WTC11 (cell line): ENCODE measurements at regions not wholly inside any gene's neighbourhood (a gene's known extent, or its start where the extent isn't known, plus 50 kb on each side); places are given as distances from the start of the nearest gene placed in this dataset.

Experiments
- ATAC-seq: fragments of 200-7000 bp; cut with Tn5 transposase; 2 replicates; pipeline ENCODE4 v1.10.0; 2021; ENCODE audit warnings: mild to moderate bottlenecking, moderate library complexity
- CTCF ChIA-PET: fragments of 300-600 bp; sonication (Branson Sonifier 250); formaldehyde crosslinking; loops from one replicate; lab custom pipeline; 2021; ENCODE audit warnings: antibody characterized with exemption; lab: Charles Lee
- POLR2A ChIA-PET: fragments of 350-600 bp; sonication (Branson Sonifier 250); formaldehyde crosslinking; loops from one replicate; lab custom pipeline; 2021; ENCODE audit warnings: antibody characterized with exemption; lab: Charles Lee
- DNase-seq: peaks from one replicate; pipeline ENCODE4 v3.0.0; 2021; ENCODE audit warnings: low spot score
- H3K27ac Mint-ChIP-seq: 2 replicates; pipeline ENCODE4 v1.8.0; 2021; ENCODE audit warnings: mixed read lengths
- H3K27me3 Mint-ChIP-seq: 2 replicates; pipeline ENCODE4 v1.8.0; 2021; ENCODE audit warnings: low read depth, mild to moderate bottlenecking, moderate library complexity, mixed read lengths
- H3K36me3 Mint-ChIP-seq: 2 replicates; pipeline ENCODE4 v1.8.0; 2021; ENCODE audit warnings: mixed read lengths
- H3K4me1 Mint-ChIP-seq: 2 replicates; pipeline ENCODE4 v1.8.0; 2022; ENCODE audit warnings: mixed read lengths
- H3K4me3 Mint-ChIP-seq: 2 replicates; pipeline ENCODE4 v1.8.0; 2021; ENCODE audit warnings: mild to moderate bottlenecking, moderate library complexity, mixed read lengths
- H3K9me3 Mint-ChIP-seq: 2 replicates; pipeline ENCODE4 v1.8.0; 2021; ENCODE audit warnings: mixed read lengths
- ARID4B ChIP-seq: sonication (generic); formaldehyde crosslinking; IDR thresholded peaks from 2 replicates; pipeline ENCODE4 v1.8.0; 2023; ENCODE audit warnings: missing genetic modification reagents, mild to moderate bottlenecking, borderline replicate concordance
- ATF1 ChIP-seq: sonication (generic); formaldehyde crosslinking; IDR thresholded peaks from 2 replicates; pipeline ENCODE4 v1.8.1; 2023; ENCODE audit warnings: mild to moderate bottlenecking, moderate library complexity, missing genetic modification reagents
- CBFB ChIP-seq: sonication (generic); formaldehyde crosslinking; IDR thresholded peaks from 2 replicates; pipeline ENCODE4 v1.8.1; 2022; ENCODE audit warnings: mild to moderate bottlenecking, low read depth, missing genetic modification reagents
- CDX4 ChIP-seq: fragments of 250-450 bp; sonication (Bioruptor Pico); IDR thresholded peaks from 2 replicates; pipeline ENCODE4 v1.9.0; 2021; ENCODE audit warnings: moderate library complexity, mild to moderate bottlenecking, inconsistent platforms, borderline replicate concordance
- E2F1 ChIP-seq: sonication (generic); formaldehyde crosslinking; IDR thresholded peaks from 2 replicates; pipeline ENCODE4 v1.8.0; 2022; ENCODE audit warnings: mild to moderate bottlenecking, missing genetic modification reagents
- ESRRA ChIP-seq: sonication (generic); formaldehyde crosslinking; IDR thresholded peaks from 2 replicates; pipeline ENCODE4 v1.8.1; 2022; ENCODE audit warnings: mild to moderate bottlenecking, missing genetic modification reagents, borderline replicate concordance
- GTF2I ChIP-seq: fragments of 250-450 bp; sonication (Bioruptor Pico); conservative IDR thresholded peaks from 2 replicates; pipeline ENCODE4 v1.4.0; 2021; ENCODE audit warnings: mild to moderate bottlenecking
- JAZF1 ChIP-seq: fragments of 250-450 bp; sonication (Bioruptor Pico); IDR thresholded peaks from 2 replicates; pipeline ENCODE4 v1.9.0; 2021; ENCODE audit warnings: moderate library complexity, mild to moderate bottlenecking, inconsistent platforms
- JUN ChIP-seq: sonication (generic); formaldehyde crosslinking; IDR thresholded peaks from 2 replicates; pipeline ENCODE4 v1.8.0; 2023; ENCODE audit warnings: mild to moderate bottlenecking, missing genetic modification reagents
- MXD4 ChIP-seq: fragments of 250-450 bp; sonication (Bioruptor Pico); IDR thresholded peaks from 2 replicates; pipeline ENCODE4 v1.8.0; 2021; ENCODE audit warnings: mild to moderate bottlenecking, moderate library complexity, borderline replicate concordance
- RORB ChIP-seq: fragments of 250-450 bp; sonication (Bioruptor Pico); IDR thresholded peaks from 2 replicates; pipeline ENCODE4 v1.9.0; 2021; ENCODE audit warnings: mild to moderate bottlenecking
- SP1 ChIP-seq: sonication (generic); formaldehyde crosslinking; conservative IDR thresholded peaks from 2 replicates; pipeline ENCODE4 v1.8.1; 2022; ENCODE audit warnings: missing genetic modification reagents
- TCF7 ChIP-seq: sonication (generic); formaldehyde crosslinking; IDR thresholded peaks from 2 replicates; pipeline ENCODE4 v1.8.0; 2022; ENCODE audit warnings: mild to moderate bottlenecking, low read depth, missing genetic modification reagents, moderate library complexity
- USF1 ChIP-seq: sonication (generic); formaldehyde crosslinking; IDR thresholded peaks from 2 replicates; pipeline ENCODE4 v1.8.0; 2022; ENCODE audit warnings: mild to moderate bottlenecking, missing genetic modification reagents
- ZNF219 ChIP-seq: sonication (generic); formaldehyde crosslinking; IDR thresholded peaks from 2 replicates; pipeline ENCODE4 v1.8.0; 2023; ENCODE audit warnings: missing genetic modification reagents, mild to moderate bottlenecking, borderline replicate concordance
- ZNF232 ChIP-seq: sonication (generic); formaldehyde crosslinking; IDR thresholded peaks from 2 replicates; pipeline ENCODE4 v1.8.0; 2022; ENCODE audit warnings: mild to moderate bottlenecking, missing genetic modification reagents
- ZNF532 ChIP-seq: fragments of 250-450 bp; sonication (Bioruptor Pico); IDR thresholded peaks from 2 replicates; pipeline ENCODE4 v1.9.0; 2021; ENCODE audit warnings: mild to moderate bottlenecking, borderline replicate concordance
- TF ChIP-seq, protein P1 (sequence below): sonication (generic); formaldehyde crosslinking; IDR thresholded peaks from 2 replicates; pipeline ENCODE4 v1.8.0; 2022; ENCODE audit warnings: missing genetic modification reagents

GRCh38 chr9:82695704-82696103 is 367.2 kb downstream of the RASEF start (continued):
- no peak for TF ChIP-seq USF1 (CRISPR knock-in tag)
- TF ChIP-seq GTF2I (CRISPR knock-in tag), result no peak
- no peak for TF ChIP-seq TCF7 (CRISPR knock-in tag)
- TF ChIP-seq ZNF532, result no peak
- no peak for TF ChIP-seq ZNF232 (CRISPR knock-in tag)
- TF ChIP-seq JUN (CRISPR knock-in tag), result no peak
- TF ChIP-seq CBFB (CRISPR knock-in tag), result no peak
- TF ChIP-seq, protein P1, sequence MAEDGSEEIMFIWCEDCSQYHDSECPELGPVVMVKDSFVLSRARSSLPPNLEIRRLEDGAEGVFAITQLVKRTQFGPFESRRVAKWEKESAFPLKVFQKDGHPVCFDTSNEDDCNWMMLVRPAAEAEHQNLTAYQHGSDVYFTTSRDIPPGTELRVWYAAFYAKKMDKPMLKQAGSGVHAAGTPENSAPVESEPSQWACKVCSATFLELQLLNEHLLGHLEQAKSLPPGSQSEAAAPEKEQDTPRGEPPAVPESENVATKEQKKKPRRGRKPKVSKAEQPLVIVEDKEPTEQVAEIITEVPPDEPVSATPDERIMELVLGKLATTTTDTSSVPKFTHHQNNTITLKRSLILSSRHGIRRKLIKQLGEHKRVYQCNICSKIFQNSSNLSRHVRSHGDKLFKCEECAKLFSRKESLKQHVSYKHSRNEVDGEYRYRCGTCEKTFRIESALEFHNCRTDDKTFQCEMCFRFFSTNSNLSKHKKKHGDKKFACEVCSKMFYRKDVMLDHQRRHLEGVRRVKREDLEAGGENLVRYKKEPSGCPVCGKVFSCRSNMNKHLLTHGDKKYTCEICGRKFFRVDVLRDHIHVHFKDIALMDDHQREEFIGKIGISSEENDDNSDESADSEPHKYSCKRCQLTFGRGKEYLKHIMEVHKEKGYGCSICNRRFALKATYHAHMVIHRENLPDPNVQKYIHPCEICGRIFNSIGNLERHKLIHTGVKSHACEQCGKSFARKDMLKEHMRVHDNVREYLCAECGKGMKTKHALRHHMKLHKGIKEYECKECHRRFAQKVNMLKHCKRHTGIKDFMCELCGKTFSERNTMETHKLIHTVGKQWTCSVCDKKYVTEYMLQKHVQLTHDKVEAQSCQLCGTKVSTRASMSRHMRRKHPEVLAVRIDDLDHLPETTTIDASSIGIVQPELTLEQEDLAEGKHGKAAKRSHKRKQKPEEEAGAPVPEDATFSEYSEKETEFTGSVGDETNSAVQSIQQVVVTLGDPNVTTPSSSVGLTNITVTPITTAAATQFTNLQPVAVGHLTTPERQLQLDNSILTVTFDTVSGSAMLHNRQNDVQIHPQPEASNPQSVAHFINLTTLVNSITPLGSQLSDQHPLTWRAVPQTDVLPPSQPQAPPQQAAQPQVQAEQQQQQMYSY (CRISPR knock-in tag), result no peak

GRCh38 chr9:82706786-82707185 is 356.2 kb downstream of the RASEF start:
- Mint-ChIP-seq H3K27me3 (peaks cover 3% of the 10 kb centered on the region), H3K4me1 (peaks cover 20% of the 10 kb centered on the region), H3K4me3 (no peak overlapping the region)
- POLR2A ChIA-PET, result no interaction called here
- DNase-seq (no peak), ATAC-seq (peak; percentile 64)
- TF ChIP-seq ARID4B (CRISPR knock-in tag) (no peak), CDX4 (CRISPR knock-in tag) (no peak), ATF1 (no peak), E2F1 (CRISPR knock-in tag) (no peak), ZNF219 (no peak), RORB (no peak), MXD4 (CRISPR knock-in tag) (no peak), JAZF1 (no peak), SP1 (no peak), ESRRA (CRISPR knock-in tag) (no peak)
- TF ChIP-seq, all 79 proteins: peak for 0
- Mint-ChIP-seq H3K9me3 (peaks cover 13% of the 10 kb centered on the region), H3K36me3 (no peaks in the 10 kb centered on the region), H3K27ac (no peak overlapping the region)
- CTCF ChIA-PET, result no interaction called here
